ENCODE measurements at regions not wholly inside any gene's neighbourhood (a gene's known extent, or its start where the extent isn't known, plus 50 kb on each side); places are given as distances from the start of the nearest gene placed in this dataset.

DNA sequence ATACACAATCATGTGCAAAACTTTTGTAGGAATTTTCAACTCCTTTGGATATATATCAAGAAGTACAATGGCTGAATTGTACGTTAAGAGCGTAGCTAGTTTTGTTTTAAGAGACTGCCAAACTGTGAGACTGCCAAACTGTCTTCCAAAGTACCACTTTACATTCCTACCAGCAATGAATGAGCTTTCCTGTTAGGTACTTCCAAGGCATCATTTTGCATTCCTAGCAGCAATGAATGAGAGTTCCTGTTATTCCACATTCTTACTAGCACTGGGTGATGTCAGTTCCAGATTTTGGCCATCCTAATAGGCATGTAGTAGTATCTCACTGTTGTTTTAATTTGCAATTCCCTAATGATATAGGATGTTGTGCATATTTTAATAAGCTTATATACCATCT is 219.3 kb downstream of the KCNN2 start:
- TF ChIP-seq POLR2AphosphoS5 (IDR thresholded peaks at IDR 0.05; ENCODE audit: borderline replicate concordance, low read depth, low read length) (no peak), EZH2 (IDR thresholded peaks at IDR 0.05) (no peak), FOXP2 (optimal IDR thresholded peaks at IDR 0.05; ENCODE audit: control extremely low read depth, extremely low read length, insufficient read depth) (no peak)
- Histone ChIP-seq H3K27ac (no peak overlapping the region), H3K9me3 (ENCODE audit: low read depth, low read length) (no peaks in the 10 kb centered on the region), H3K9ac (ENCODE audit: insufficient read length) (no peak overlapping the region), H3K36me3 (ENCODE audit: insufficient read depth, low read length) (no peaks in the 10 kb centered on the region), H3K4me3 (no peak overlapping the region)
- DNase-seq (ENCODE audit: low read depth, low spot score), result no peak

DNA sequence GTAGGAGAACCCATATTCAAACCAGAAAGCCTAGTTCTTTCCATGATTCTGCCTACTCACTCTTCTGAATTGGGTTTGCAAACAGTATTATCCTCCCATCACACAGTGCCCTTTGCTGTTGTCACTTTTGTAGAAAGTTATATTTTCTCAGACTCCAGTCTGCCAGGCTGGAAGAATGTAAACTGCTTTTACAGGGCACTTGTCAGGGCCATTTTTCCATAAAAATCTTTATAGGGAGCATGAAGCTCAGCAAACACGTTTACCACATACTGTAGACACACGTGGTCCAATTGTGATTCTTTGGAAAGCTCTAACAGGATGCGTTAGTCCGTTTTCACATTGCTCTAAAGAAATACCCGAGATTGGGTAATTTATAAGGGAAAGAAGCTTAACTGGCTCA is 204.0 kb downstream of the KCNN2 start:
- DNase-seq (ENCODE audit: low read depth, low spot score), result no peak
- no peaks in the 10 kb centered on the region for H3K9me3 ChIP-seq (ENCODE audit: low read depth, low read length)
- no peaks in the 10 kb centered on the region for H3K36me3 ChIP-seq (ENCODE audit: insufficient read depth, low read length)
- no peak overlapping the region for H3K27ac ChIP-seq
- H3K9ac ChIP-seq (ENCODE audit: insufficient read length), result no peak overlapping the region
- no peak for TF ChIP-seq FOXP2 (optimal IDR thresholded peaks at IDR 0.05; ENCODE audit: control extremely low read depth, extremely low read length, insufficient read depth)
- no peak for TF ChIP-seq POLR2AphosphoS5 (IDR thresholded peaks at IDR 0.05; ENCODE audit: borderline replicate concordance, low read depth, low read length)
- no peak for TF ChIP-seq EZH2 (IDR thresholded peaks at IDR 0.05)
- H3K4me3 ChIP-seq, result no peak overlapping the region

DNA sequence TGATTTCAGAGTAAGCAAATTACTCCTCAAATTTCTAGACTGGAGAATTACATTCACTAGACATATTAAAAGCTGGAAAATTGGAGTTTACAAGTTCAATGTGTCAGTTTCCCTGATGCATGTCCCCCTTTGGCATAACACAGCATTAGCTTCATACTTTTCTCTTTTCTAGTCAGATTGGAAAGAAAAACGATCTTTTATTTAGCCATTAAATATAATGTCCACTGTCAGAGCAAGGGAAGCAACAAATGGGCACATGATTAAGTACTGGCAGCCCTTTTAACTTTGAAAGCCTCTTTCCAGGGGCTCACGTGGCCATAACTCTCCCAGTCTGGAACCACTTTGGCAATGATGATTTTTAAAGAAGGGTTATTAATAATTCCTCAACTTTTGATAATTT is 203.3 kb downstream of the KCNN2 start:
- Histone ChIP-seq H3K9me3 (ENCODE audit: low read depth, low read length) (no peaks in the 10 kb centered on the region), H3K27ac (no peak overlapping the region)
- TF ChIP-seq POLR2AphosphoS5 (IDR thresholded peaks at IDR 0.05; ENCODE audit: borderline replicate concordance, low read depth, low read length) (no peak), FOXP2 (optimal IDR thresholded peaks at IDR 0.05; ENCODE audit: control extremely low read depth, extremely low read length, insufficient read depth) (no peak), EZH2 (IDR thresholded peaks at IDR 0.05) (no peak)

DNA sequence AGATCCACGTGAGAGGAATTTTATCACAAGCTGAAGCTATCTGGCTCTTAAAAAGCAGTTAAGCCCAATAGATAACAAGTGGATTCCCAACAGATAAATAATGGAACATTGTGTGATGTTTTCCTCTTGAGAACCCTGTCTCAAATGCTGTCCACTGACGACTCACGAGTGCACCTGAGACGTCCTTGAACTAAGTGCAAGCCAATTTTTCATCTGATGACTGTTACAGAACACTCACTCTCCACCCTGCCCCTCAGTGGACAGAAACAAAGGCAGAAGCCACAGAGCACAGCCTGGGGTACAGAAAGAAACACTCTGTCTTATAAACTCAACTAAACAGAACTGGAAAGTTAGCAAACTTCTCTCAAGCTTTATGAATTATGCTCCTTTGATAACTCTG is 199.5 kb downstream of the KCNN2 start:
- H3K9me3 ChIP-seq (ENCODE audit: low read depth, low read length), result no peaks in the 10 kb centered on the region
- H3K4me3 ChIP-seq, result no peak overlapping the region
- H3K36me3 ChIP-seq (ENCODE audit: insufficient read depth, low read length), result no peaks in the 10 kb centered on the region
- TF ChIP-seq FOXP2 (optimal IDR thresholded peaks at IDR 0.05; ENCODE audit: control extremely low read depth, extremely low read length, insufficient read depth) (no peak), EZH2 (IDR thresholded peaks at IDR 0.05) (no peak), POLR2AphosphoS5 (IDR thresholded peaks at IDR 0.05; ENCODE audit: borderline replicate concordance, low read depth, low read length) (no peak)
- H3K27ac ChIP-seq, result no peak overlapping the region
- DNase-seq (ENCODE audit: low read depth, low spot score), result no peak
- H3K9ac ChIP-seq (ENCODE audit: insufficient read length), result no peak overlapping the region

More for the DNA sequence above, 203.3 kb downstream of the KCNN2 start:
- DNase-seq (ENCODE audit: low read depth, low spot score), result no peak
- Histone ChIP-seq H3K9ac (ENCODE audit: insufficient read length) (no peak overlapping the region), H3K4me3 (no peak overlapping the region), H3K36me3 (ENCODE audit: insufficient read depth, low read length) (no peaks in the 10 kb centered on the region)
